ENCODE measurements at regions not wholly inside any gene's neighbourhood (a gene's known extent, or its start where the extent isn't known, plus 50 kb on each side); places are given as distances from the start of the nearest gene placed in this dataset.

DNA sequence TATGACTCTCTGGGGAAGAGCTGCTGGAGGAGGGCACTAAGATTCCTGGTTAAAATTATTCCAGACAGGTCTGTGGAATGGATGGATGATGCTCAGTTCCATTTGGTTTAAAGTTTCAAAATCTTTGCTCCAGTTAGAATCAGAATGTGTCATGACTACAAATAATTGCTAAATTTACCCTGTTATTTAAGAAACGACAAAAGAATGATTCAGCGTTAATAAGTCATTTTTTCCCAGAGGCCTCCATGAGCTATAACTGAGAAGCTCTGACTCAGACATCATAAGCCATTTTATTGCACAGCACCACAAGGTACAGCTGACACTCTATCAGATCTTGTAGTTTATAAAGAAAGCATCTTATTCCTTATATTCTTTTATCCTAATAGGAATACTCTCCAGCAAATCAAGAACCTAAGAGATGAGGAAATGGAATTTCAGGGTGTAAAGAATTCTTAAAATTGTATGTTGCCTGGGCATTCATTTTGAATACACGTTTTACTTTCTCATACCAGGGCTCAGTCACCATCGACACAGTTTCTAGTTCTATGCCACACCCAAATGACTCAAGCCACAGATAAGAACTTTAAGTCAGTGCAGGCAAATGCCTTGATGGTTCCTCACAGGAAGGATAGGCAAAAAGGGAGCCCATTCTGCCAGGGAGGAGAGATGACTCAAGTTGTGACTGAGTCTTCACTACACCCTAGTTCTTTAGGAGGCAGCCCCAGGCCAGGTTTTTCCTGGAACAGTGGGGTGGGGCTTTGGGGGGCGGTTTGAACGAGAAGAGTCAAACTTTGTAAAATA lies 636.0 kb downstream of the MMUT start:
- Histone ChIP-seq H4K91ac (ENCODE audit: insufficient read length, low read depth, low read length) (no peak overlapping the region), H3K9me3 (ENCODE audit: control insufficient read depth, low read depth, low read length) (no peaks in the 10 kb centered on the region), H2BK120ac (ENCODE audit: low read depth, low read length, poor library complexity, severe bottlenecking) (no peak overlapping the region), H3K4me2 (ENCODE audit: insufficient read depth, insufficient read length, low read length) (no peak overlapping the region), H2BK15ac (ENCODE audit: low read depth, low read length) (no peak overlapping the region), H2BK20ac (ENCODE audit: low read depth, low read length, poor library complexity, severe bottlenecking) (no peak overlapping the region), H3K18ac (ENCODE audit: insufficient read length, low read depth, low read length) (no peak overlapping the region), H2AFZ (ENCODE audit: low read length) (no peak overlapping the region), H3K79me2 (ENCODE audit: insufficient read depth, low read length) (no peaks in the 10 kb centered on the region), H3K27ac (ENCODE audit: insufficient read length, low read depth, low read length) (no peak overlapping the region), H3K56ac (ENCODE audit: insufficient read length, low read depth, low read length) (no peak overlapping the region), H3K4ac (ENCODE audit: low read depth, low read length) (no peak overlapping the region), H2AK5ac (ENCODE audit: insufficient read length, low read length) (no peak overlapping the region), H4K20me1 (ENCODE audit: control insufficient read depth, insufficient read depth, insufficient read length) (no peaks in the 10 kb centered on the region), H3T11ph (ENCODE audit: low read length) (no peak overlapping the region), H3K9ac (ENCODE audit: extremely low read depth, insufficient read length, low read length) (no peak overlapping the region), H3K27me3 (ENCODE audit: insufficient read depth, low read length) (no peaks in the 10 kb centered on the region), H3K23ac (ENCODE audit: insufficient read length, low read depth, low read length) (no peak overlapping the region), H2BK5ac (ENCODE audit: insufficient read length, low read length) (no peak overlapping the region), H3K14ac (ENCODE audit: insufficient read depth, low read length) (no peak overlapping the region), H4K8ac (replicated peaks; ENCODE audit: insufficient read length, low read depth, low read length) (no peak overlapping the region), H4K5ac (ENCODE audit: insufficient read length, low read depth, low read length) (no peak overlapping the region), H3K23me2 (ENCODE audit: insufficient read length, low read depth, low read length, poor library complexity, severe bottlenecking) (no peaks in the 10 kb centered on the region), H2BK12ac (ENCODE audit: insufficient read length, low read depth, low read length) (no peak overlapping the region), H3K4me1 (ENCODE audit: insufficient read depth, low read length) (no peaks in the 10 kb centered on the region), H3K79me1 (ENCODE audit: insufficient read depth, low read depth, low read length, poor library complexity, severe bottlenecking) (no peaks in the 10 kb centered on the region)
- Mint-ChIP-seq H3K27ac (no peak overlapping the region), H3K27me3 (ENCODE audit: low read depth) (no peaks in the 10 kb centered on the region), H3K36me3 (ENCODE audit: insufficient read depth in 1 of 3, low read depth in 3 of 3) (peaks cover 2 to 6% (median 3%) of the 10 kb centered on the region in 3 experiments; a peak in 3 of 7 replicates), H3K4me1 (peaks cover 4 to 6% of the 10 kb centered on the region in 2 experiments; a peak in 3 of 4 replicates), H3K4me3 (no peak overlapping the region), H3K9me3 (peaks cover 0 to 3% of the 10 kb centered on the region in 2 experiments; a peak in 1 of 5 replicates)
- DNase-seq = no peak
- no CpG with 5 or more reads among the region's 6 CpGs for WGBS (ENCODE audit: extremely low coverage, insufficient read length, low lambda C conversion rate)
- TF ChIP-seq, protein P1, sequence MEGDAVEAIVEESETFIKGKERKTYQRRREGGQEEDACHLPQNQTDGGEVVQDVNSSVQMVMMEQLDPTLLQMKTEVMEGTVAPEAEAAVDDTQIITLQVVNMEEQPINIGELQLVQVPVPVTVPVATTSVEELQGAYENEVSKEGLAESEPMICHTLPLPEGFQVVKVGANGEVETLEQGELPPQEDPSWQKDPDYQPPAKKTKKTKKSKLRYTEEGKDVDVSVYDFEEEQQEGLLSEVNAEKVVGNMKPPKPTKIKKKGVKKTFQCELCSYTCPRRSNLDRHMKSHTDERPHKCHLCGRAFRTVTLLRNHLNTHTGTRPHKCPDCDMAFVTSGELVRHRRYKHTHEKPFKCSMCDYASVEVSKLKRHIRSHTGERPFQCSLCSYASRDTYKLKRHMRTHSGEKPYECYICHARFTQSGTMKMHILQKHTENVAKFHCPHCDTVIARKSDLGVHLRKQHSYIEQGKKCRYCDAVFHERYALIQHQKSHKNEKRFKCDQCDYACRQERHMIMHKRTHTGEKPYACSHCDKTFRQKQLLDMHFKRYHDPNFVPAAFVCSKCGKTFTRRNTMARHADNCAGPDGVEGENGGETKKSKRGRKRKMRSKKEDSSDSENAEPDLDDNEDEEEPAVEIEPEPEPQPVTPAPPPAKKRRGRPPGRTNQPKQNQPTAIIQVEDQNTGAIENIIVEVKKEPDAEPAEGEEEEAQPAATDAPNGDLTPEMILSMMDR (conservative IDR thresholded peaks at IDR 0.05) = no peak

Measured in H9 (cell line).